Mesenchymal stem cell (in vitro differentiated cells and primary cell): ENCODE measurements at regions not wholly inside any gene's neighbourhood (a gene's known extent, or its start where the extent isn't known, plus 50 kb on each side); places are given as distances from the start of the nearest gene placed in this dataset.

ENCODE experiments used
- DNase-seq: peaks from one replicate; pipeline ENCODE4 v3.0.0-alpha.2; 2013
- H2AFZ ChIP-seq: one replicate; pipeline ENCODE4 v1.6.1; 2013; ENCODE audit warnings: low read depth, mild to moderate bottlenecking, control low read depth, inconsistent platforms, low read length, moderate library complexity
- H2AK5ac ChIP-seq: 2 replicates; pipeline ENCODE4 v1.6.1; 2013; ENCODE audit warnings: low read length, moderate library complexity, mild to moderate bottlenecking, inconsistent platforms; ENCODE audit not compliant: severe bottlenecking
- H2BK120ac ChIP-seq: one replicate; pipeline ENCODE4 v1.6.1; 2013; ENCODE audit warnings: low read depth, mild to moderate bottlenecking, inconsistent platforms, low read length, moderate library complexity
- H2BK12ac ChIP-seq, 2 experiments: one replicate each; pipeline ENCODE4 v1.6.1; 2013; ENCODE audit warnings: inconsistent platforms in 2 of 2, low read length in 2 of 2, mild to moderate bottlenecking in 2 of 2, moderate library complexity in 2 of 2, control low read depth in 1 of 2
- H2BK15ac ChIP-seq: one replicate; pipeline ENCODE4 v1.6.1; 2013; ENCODE audit warnings: mild to moderate bottlenecking, low read depth, inconsistent platforms; ENCODE audit not compliant: poor library complexity, severe bottlenecking
- H2BK5ac ChIP-seq: 2 replicates; pipeline ENCODE4 v1.6.1; 2013; ENCODE audit warnings: low read depth, mild to moderate bottlenecking, low read length, control low read depth, inconsistent platforms; ENCODE audit not compliant: poor library complexity, severe bottlenecking
- H3K14ac ChIP-seq, 2 experiments: one replicate each; pipeline ENCODE4 v1.6.1; 2013; ENCODE audit warnings: inconsistent platforms in 2 of 2, low read length in 2 of 2, control low read depth in 1 of 2, mild to moderate bottlenecking in 1 of 2, moderate library complexity in 1 of 2
- H3K18ac ChIP-seq, 2 experiments: one replicate each; pipeline ENCODE4 v1.6.1; 2013; ENCODE audit warnings: inconsistent platforms in 2 of 2, low read length in 2 of 2, control low read depth in 1 of 2, low read depth in 1 of 2, mild to moderate bottlenecking in 1 of 2
- H3K23ac ChIP-seq, 2 experiments: one replicate each; pipeline ENCODE4 v1.6.1; 2013; ENCODE audit warnings: inconsistent platforms in 2 of 2, low read length in 2 of 2, mild to moderate bottlenecking in 2 of 2, moderate library complexity in 2 of 2, control low read depth in 1 of 2
- H3K27ac ChIP-seq: 2 replicates; pipeline ENCODE4 v1.5.1; 2013; ENCODE audit warnings: mild to moderate bottlenecking, moderate library complexity, low read length, control low read depth, inconsistent platforms; ENCODE audit not compliant: poor library complexity, severe bottlenecking
- H3K27me3 ChIP-seq, 2 experiments: 2 replicates each; pipeline versions ENCODE4 v1.6.1 to v1.7.0; 2013; ENCODE audit warnings: low read length in 2 of 2, mild to moderate bottlenecking in 2 of 2, moderate library complexity in 2 of 2, control low read depth in 1 of 2, inconsistent platforms in 1 of 2; ENCODE audit not compliant: control insufficient read depth in 1 of 2, insufficient read depth in 1 of 2
- H3K36me3 ChIP-seq, 2 experiments: 2 replicates each; pipeline versions ENCODE4 v1.6.1 to v1.7.0; 2013; ENCODE audit warnings: low read length in 2 of 2, control low read depth in 1 of 2, inconsistent platforms in 1 of 2, low read depth in 1 of 2, mild to moderate bottlenecking in 1 of 2; ENCODE audit not compliant: insufficient read depth in 2 of 2, control insufficient read depth in 1 of 2
- H3K4ac ChIP-seq, 2 experiments: one replicate each; pipeline ENCODE4 v1.6.1; 2013; ENCODE audit warnings: inconsistent platforms in 2 of 2, low read length in 2 of 2, mild to moderate bottlenecking in 2 of 2, moderate library complexity in 2 of 2, control low read depth in 1 of 2, low read depth in 1 of 2
- H3K4me1 ChIP-seq: 2 replicates; pipeline ENCODE4 v1.6.1; 2013; ENCODE audit warnings: low read depth, low read length, control low read depth; ENCODE audit not compliant: control insufficient read depth, insufficient read depth
- H3K4me2 ChIP-seq: 2 replicates; pipeline ENCODE4 v1.6.1; 2013; ENCODE audit warnings: low read length, mild to moderate bottlenecking, inconsistent platforms; ENCODE audit not compliant: poor library complexity, severe bottlenecking
- H3K4me3 ChIP-seq, 2 experiments: 2 replicates each; pipeline versions ENCODE4 v1.5.1 to v1.7.0; 2013; ENCODE audit warnings: low read length in 2 of 2, mild to moderate bottlenecking in 2 of 2, control low read depth in 1 of 2, low read depth in 1 of 2; ENCODE audit not compliant: insufficient read depth in 1 of 2
- H3K79me1 ChIP-seq: replicated peaks from 2 replicates; pipeline ENCODE4 v1.6.1; 2013; ENCODE audit warnings: mild to moderate bottlenecking, control low read depth, low read length, inconsistent platforms; ENCODE audit not compliant: poor library complexity, severe bottlenecking
- H3K9ac ChIP-seq: 2 replicates; pipeline ENCODE4 v1.7.0; 2013; ENCODE audit warnings: mild to moderate bottlenecking, low read length, moderate library complexity
- H3K9me3 ChIP-seq: 2 replicates; pipeline ENCODE4 v1.7.0; 2013; ENCODE audit warnings: mild to moderate bottlenecking, low read length; ENCODE audit not compliant: control insufficient read depth
- H4K8ac ChIP-seq: one replicate; pipeline ENCODE4 v1.6.1; 2013; ENCODE audit warnings: inconsistent platforms, mild to moderate bottlenecking, low read length, moderate library complexity
- H4K91ac ChIP-seq: one replicate; pipeline ENCODE4 v1.6.1; 2013; ENCODE audit warnings: mild to moderate bottlenecking, low read length, inconsistent platforms
- WGBS: methylation state at CpG from one replicate; pipeline ENCODE4 v1.1.7; 2013; ENCODE audit warnings: mixed read lengths; 5-methylcytosine and 5-hydroxymethylcytosine counted together

DNA sequence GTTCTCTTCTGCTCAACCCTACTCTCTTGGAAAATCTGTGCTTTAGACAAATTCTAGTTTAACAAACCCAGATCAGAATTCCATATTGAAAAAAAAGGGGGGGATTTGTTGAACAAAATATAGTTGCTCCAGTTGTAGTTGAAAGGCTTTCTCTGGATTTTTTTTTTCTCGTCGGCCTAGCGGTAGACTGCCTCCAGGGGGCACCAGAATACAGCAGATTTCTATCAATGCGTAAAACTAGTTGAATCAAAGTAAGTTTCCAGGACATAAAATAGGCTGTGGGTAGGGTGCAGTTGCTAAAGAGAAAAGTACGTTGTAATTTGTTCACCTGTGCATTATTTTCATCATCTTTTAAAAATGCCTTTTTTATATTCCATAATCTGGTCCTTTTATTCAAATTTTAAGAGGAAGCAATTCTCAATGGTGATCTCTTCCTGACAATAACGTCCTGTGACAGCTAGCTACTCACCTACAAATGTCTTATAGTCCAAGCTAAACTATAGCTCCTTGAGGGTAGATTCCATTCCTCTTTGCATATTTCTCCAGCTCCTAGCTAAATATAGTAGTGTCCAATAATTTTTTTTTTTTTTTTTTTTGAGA, 105.4 kb downstream of the PERP start:
- WGBS: 20% methylated on average over 5 of the region's 6 CpGs
- no peaks in the 10 kb centered on the region for H3K27me3 ChIP-seq
- H4K8ac ChIP-seq: no peak overlapping the region
- H3K4me2 ChIP-seq: no peak overlapping the region
- no peak overlapping the region for H2BK5ac ChIP-seq
- H3K9ac ChIP-seq: no peak overlapping the region
- no peak overlapping the region for H2BK15ac ChIP-seq
- H3K36me3 ChIP-seq: no peaks in the 10 kb centered on the region
- H2BK12ac ChIP-seq: no peak overlapping the region
- H3K4me3 ChIP-seq: no peak overlapping the region
- DNase-seq: peak; percentile 53
- no peak overlapping the region for H3K27ac ChIP-seq
- H2BK120ac ChIP-seq: no peak overlapping the region
- no peak overlapping the region for H3K23ac ChIP-seq
- no peak overlapping the region for H3K14ac ChIP-seq
- H2AFZ ChIP-seq: no peak overlapping the region
- no peak overlapping the region for H2AK5ac ChIP-seq
- H3K4me1 ChIP-seq: no peaks in the 10 kb centered on the region
- H3K18ac ChIP-seq: no peak overlapping the region
- H3K4ac ChIP-seq: no peak overlapping the region
- H3K9me3 ChIP-seq: peaks cover 7% of the 10 kb centered on the region
- H4K91ac ChIP-seq: no peak overlapping the region
- no peaks in the 10 kb centered on the region for H3K79me1 ChIP-seq

DNA sequence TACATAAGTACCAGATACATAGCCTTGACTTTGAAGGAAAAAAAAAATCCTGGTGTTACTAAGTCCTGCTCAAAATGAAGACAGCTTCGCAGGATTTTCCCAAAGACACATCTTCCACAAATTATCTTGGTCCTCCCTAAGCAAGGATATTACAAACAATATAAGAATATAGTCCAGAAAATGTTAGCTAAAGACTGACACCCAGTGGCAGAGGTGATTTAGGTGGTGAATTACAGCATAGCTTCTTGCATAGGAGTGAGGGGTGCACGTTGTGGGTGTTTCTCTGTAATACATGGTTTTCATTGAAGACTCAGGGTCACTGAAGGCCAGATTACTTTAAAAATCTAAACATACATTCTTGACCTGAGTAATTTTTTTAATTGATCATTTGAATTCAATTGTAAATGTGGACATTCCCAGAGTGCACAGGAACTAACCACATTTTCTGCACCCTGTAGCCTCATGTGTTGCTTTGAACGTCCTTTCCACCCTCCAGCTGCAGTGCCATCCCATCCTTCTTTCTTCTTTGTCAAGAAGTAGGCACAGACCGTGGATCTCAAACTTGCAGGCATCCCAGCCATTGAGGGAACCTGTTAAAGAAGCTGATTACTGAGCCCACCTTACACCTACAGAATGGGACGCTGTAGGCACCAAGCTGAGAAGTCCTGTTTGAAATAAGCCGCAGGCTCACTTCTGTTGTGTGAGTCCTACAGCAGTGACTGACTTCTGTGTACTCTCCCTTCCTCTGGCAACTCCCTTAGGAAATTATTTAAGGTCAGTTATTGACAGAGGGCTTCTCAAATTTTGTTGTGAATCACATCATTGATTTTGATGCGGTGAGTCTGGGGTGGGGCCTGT, 102.6 kb downstream of the PERP start:
- H2AFZ ChIP-seq: no peak overlapping the region
- no peak overlapping the region for H3K4me3 ChIP-seq
- H2BK15ac ChIP-seq: no peak overlapping the region
- DNase-seq: peak; percentile 33
- H3K9me3 ChIP-seq: no peaks in the 10 kb centered on the region
- H3K79me1 ChIP-seq: no peaks in the 10 kb centered on the region
- H3K4me1 ChIP-seq: no peaks in the 10 kb centered on the region
- no peak overlapping the region for H3K14ac ChIP-seq
- 67% methylated on average over 5 of the region's 7 CpGs for WGBS
- H3K4ac ChIP-seq: no peak overlapping the region
- no peak overlapping the region for H3K27ac ChIP-seq
- no peak overlapping the region for H2BK12ac ChIP-seq
- H3K36me3 ChIP-seq: no peaks in the 10 kb centered on the region
- no peak overlapping the region for H2AK5ac ChIP-seq
- no peak overlapping the region for H3K9ac ChIP-seq
- no peak overlapping the region for H3K4me2 ChIP-seq
- H2BK5ac ChIP-seq: no peak overlapping the region
- H3K27me3 ChIP-seq: no peaks in the 10 kb centered on the region
- H2BK120ac ChIP-seq: no peak overlapping the region
- H3K23ac ChIP-seq: no peak overlapping the region
- H4K91ac ChIP-seq: no peak overlapping the region
- no peak overlapping the region for H4K8ac ChIP-seq
- H3K18ac ChIP-seq: no peak overlapping the region

DNA sequence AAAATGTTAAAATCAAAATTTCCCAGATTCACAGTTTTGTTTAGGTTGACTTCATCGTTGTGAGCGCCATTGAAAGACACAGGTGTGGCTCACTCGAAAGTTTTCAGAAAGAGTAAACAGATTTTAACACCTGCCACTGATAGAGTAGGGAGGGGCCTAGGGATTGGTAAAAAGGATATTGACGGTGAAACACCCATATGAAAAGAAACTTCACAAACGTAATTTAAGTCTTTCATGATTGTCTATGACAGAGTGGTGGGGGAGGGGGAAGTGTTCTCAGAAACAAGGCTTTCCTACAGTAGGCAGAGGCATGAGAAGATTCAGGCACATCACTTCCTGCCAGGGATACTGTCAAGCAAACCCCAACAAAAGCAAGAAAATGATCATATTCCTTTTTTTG, 101.4 kb downstream of the PERP start:
- H3K4me1 ChIP-seq: no peaks in the 10 kb centered on the region
- H3K9ac ChIP-seq: no peak overlapping the region
- no peaks in the 10 kb centered on the region for H3K9me3 ChIP-seq
- H3K14ac ChIP-seq: no peak overlapping the region
- no peak overlapping the region for H3K4me3 ChIP-seq
- H3K23ac ChIP-seq: no peak overlapping the region
- no peak overlapping the region for H2BK5ac ChIP-seq
- no peaks in the 10 kb centered on the region for H3K27me3 ChIP-seq
- no peak overlapping the region for H3K4me2 ChIP-seq
- no peak for DNase-seq
- H3K27ac ChIP-seq: no peak overlapping the region
- 73% methylated on average over 4 of the region's 5 CpGs for WGBS
- H3K36me3 ChIP-seq: no peaks in the 10 kb centered on the region
- no peak overlapping the region for H3K4ac ChIP-seq
- H2BK15ac ChIP-seq: no peak overlapping the region
- no peak overlapping the region for H2BK120ac ChIP-seq
- no peak overlapping the region for H4K91ac ChIP-seq
- H4K8ac ChIP-seq: no peak overlapping the region
- no peak overlapping the region for H2BK12ac ChIP-seq
- no peak overlapping the region for H3K18ac ChIP-seq
- H2AFZ ChIP-seq: no peak overlapping the region
- H2AK5ac ChIP-seq: no peak overlapping the region
- no peaks in the 10 kb centered on the region for H3K79me1 ChIP-seq

DNA sequence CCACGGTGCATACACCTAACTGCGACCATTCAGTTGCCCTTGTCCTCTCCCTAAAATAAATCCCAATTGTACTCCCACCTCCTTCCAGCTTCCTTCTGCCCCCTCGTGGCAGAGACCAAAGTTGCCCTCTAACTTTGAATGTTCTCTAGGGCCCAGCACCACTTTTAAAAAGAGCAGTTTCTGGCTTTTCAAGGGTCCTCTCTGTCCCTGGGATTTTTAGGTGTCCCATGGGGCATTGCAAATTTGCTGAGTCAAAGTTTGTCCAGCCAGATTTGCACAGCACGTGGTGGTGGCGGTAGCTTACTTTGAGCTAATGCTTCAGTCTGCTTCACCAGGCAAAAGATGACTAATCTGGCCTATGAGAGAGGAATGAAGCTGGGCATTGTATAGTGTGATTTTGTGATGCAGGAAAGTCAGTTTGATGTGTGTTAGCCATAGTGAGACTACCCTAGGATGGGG, 100.2 kb downstream of the PERP start:
- whole genome bisulfite sequencing: 31% methylated on average over 5 of the region's 5 CpGs
- Histone ChIP-seq H4K8ac (no peak overlapping the region), H3K18ac (no peak overlapping the region), H3K36me3 (no peaks in the 10 kb centered on the region), H2BK5ac (no peak overlapping the region), H3K27ac (no peak overlapping the region), H4K91ac (no peak overlapping the region), H2BK15ac (no peak overlapping the region), H3K14ac (no peak overlapping the region), H2AK5ac (no peak overlapping the region), H3K9ac (no peak overlapping the region), H3K27me3 (no peaks in the 10 kb centered on the region), H3K4ac (no peak overlapping the region), H3K23ac (no peak overlapping the region), H3K4me3 (no peak overlapping the region), H3K79me1 (no peaks in the 10 kb centered on the region), H3K4me1 (no peaks in the 10 kb centered on the region), H3K9me3 (no peaks in the 10 kb centered on the region), H2BK12ac (no peak overlapping the region), H3K4me2 (no peak overlapping the region), H2BK120ac (no peak overlapping the region), H2AFZ (no peak overlapping the region)
- peak; percentile 28 for DNase-seq
